Nephron (organoid): ENCODE measurements at regions not wholly inside any gene's neighbourhood (a gene's known extent, or its start where the extent isn't known, plus 50 kb on each side); places are given as distances from the start of the nearest gene placed in this dataset.

Source experiments
- H3K27ac Mint-ChIP-seq, 3 experiments: 2 replicates each; pipeline ENCODE4 v1.8.0; 2020; ENCODE audit warnings: mixed read lengths in 3 of 3, mild to moderate bottlenecking in 2 of 3, moderate library complexity in 1 of 3
- H3K27me3 Mint-ChIP-seq: 2 replicates; pipeline ENCODE4 v1.8.0; 2021; ENCODE audit warnings: low read depth, mild to moderate bottlenecking, moderate library complexity, mixed read lengths
- H3K36me3 Mint-ChIP-seq: 2 replicates; pipeline ENCODE4 v1.8.0; 2020; ENCODE audit warnings: low read depth, mixed read lengths
- H3K4me1 Mint-ChIP-seq: 2 replicates; pipeline ENCODE4 v1.8.0; 2020; ENCODE audit warnings: mixed read lengths
- H3K4me3 Mint-ChIP-seq, 3 experiments: 2 replicates each; pipeline ENCODE4 v1.8.0; 2020; ENCODE audit warnings: mild to moderate bottlenecking in 3 of 3, mixed read lengths in 3 of 3, moderate library complexity in 2 of 3
- H3K9me3 Mint-ChIP-seq: 2 replicates; pipeline ENCODE4 v1.8.0; 2020; ENCODE audit warnings: mixed read lengths
- TF ChIP-seq, protein P1 (sequence below), 3 experiments: fragments of 200-600 bp; sonication (generic); IDR thresholded peaks; one replicate each; pipeline ENCODE4 v1.5.0; 2021; ENCODE audit warnings: antibody characterized with exemption in 3 of 3; ENCODE audit not compliant: unreplicated experiment in 3 of 3

GRCh38 chr7:120097774-120098173, 175.2 kb upstream of the KCND2 start:
- TF ChIP-seq, protein P1, sequence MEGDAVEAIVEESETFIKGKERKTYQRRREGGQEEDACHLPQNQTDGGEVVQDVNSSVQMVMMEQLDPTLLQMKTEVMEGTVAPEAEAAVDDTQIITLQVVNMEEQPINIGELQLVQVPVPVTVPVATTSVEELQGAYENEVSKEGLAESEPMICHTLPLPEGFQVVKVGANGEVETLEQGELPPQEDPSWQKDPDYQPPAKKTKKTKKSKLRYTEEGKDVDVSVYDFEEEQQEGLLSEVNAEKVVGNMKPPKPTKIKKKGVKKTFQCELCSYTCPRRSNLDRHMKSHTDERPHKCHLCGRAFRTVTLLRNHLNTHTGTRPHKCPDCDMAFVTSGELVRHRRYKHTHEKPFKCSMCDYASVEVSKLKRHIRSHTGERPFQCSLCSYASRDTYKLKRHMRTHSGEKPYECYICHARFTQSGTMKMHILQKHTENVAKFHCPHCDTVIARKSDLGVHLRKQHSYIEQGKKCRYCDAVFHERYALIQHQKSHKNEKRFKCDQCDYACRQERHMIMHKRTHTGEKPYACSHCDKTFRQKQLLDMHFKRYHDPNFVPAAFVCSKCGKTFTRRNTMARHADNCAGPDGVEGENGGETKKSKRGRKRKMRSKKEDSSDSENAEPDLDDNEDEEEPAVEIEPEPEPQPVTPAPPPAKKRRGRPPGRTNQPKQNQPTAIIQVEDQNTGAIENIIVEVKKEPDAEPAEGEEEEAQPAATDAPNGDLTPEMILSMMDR (IDR thresholded peaks at IDR 0.05; ENCODE audit: unreplicated experiment in 3 of 3): no peak
- no peak overlapping the region for H3K4me3 Mint-ChIP-seq
- H3K27ac Mint-ChIP-seq: no peak overlapping the region
- no peaks in the 10 kb centered on the region for H3K4me1 Mint-ChIP-seq
- H3K9me3 Mint-ChIP-seq: no peaks in the 10 kb centered on the region
- no peaks in the 10 kb centered on the region for H3K27me3 Mint-ChIP-seq
- no peaks in the 10 kb centered on the region for H3K36me3 Mint-ChIP-seq

DNA sequence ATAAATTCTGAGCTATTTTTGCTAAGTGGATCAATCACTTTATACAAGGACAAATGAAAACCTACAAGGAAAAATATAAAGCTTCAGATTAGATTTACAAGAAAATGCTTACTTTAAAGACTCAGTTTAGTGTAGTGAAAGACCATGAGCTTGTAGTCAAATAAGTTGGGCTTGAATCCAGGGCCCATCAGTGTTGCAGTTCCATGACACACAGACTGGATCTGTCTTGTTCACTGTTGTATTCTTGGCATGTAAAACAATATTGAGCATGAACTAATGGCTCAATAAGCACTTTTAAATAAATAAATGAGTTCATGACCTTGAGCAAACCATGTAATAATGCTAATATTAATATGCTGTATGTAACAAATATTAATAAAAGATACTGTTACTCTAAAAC, 164.6 kb upstream of the KCND2 start:
- Mint-ChIP-seq H3K27me3 (peaks cover 4% of the 10 kb centered on the region), H3K4me3 (no peak overlapping the region), H3K36me3 (no peaks in the 10 kb centered on the region), H3K9me3 (peaks cover 12% of the 10 kb centered on the region), H3K4me1 (no peaks in the 10 kb centered on the region), H3K27ac (no peak overlapping the region)
- TF ChIP-seq, protein P1 (IDR thresholded peaks at IDR 0.05; ENCODE audit: unreplicated experiment in 3 of 3): no peak

DNA sequence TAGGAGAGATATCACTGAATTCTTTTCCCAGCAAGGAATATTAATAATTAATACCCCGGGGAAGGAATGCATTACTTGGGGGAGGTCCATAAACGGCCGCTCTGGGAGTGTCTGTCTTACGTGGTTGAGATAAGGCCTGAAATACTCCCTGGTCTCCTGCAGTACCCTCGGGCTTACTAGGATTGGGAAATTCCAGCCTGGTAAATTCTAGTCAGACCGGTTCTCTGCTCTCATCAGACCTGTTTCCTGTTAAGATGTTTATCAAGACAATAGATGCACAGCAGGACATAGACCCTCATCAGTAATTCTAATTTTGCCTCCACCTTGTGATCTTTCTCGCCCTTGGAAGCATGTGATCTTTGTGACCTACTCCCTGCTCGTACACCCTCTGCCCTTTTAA, 162.8 kb upstream of the KCND2 start:
- H3K36me3 Mint-ChIP-seq: no peaks in the 10 kb centered on the region
- no peaks in the 10 kb centered on the region for H3K4me1 Mint-ChIP-seq
- no peak overlapping the region for H3K27ac Mint-ChIP-seq
- peaks cover 4% of the 10 kb centered on the region for H3K27me3 Mint-ChIP-seq
- H3K4me3 Mint-ChIP-seq: no peak overlapping the region
- TF ChIP-seq, protein P1 (IDR thresholded peaks at IDR 0.05; ENCODE audit: unreplicated experiment in 3 of 3): no peak
- H3K9me3 Mint-ChIP-seq: peaks cover 12% of the 10 kb centered on the region

GRCh38 chr7:120114626-120115025, 158.3 kb upstream of the KCND2 start:
- H3K9me3 Mint-ChIP-seq: peaks cover 22% of the 10 kb centered on the region
- H3K36me3 Mint-ChIP-seq: no peaks in the 10 kb centered on the region
- TF ChIP-seq, protein P1 (IDR thresholded peaks at IDR 0.05; ENCODE audit: unreplicated experiment in 3 of 3): no peak
- H3K27me3 Mint-ChIP-seq: peaks cover 4% of the 10 kb centered on the region
- no peak overlapping the region for H3K4me3 Mint-ChIP-seq
- H3K4me1 Mint-ChIP-seq: no peaks in the 10 kb centered on the region
- no peak overlapping the region for H3K27ac Mint-ChIP-seq

- Mint-ChIP-seq H3K36me3 (no peaks in the 10 kb centered on the region), H3K4me3 (no peak overlapping the region), H3K27ac (no peak overlapping the region), H3K9me3 (peaks cover 4% of the 10 kb centered on the region), H3K27me3 (no peaks in the 10 kb centered on the region), H3K4me1 (no peaks in the 10 kb centered on the region)
- TF ChIP-seq, protein P1 (IDR thresholded peaks at IDR 0.05; ENCODE audit: unreplicated experiment in 3 of 3): no peak
Observed at GRCh38 chr7:120123528-120123927, 149.4 kb upstream of the KCND2 start.

- H3K4me1 Mint-ChIP-seq: no peaks in the 10 kb centered on the region
- peaks cover 20% of the 10 kb centered on the region for H3K9me3 Mint-ChIP-seq
- H3K27ac Mint-ChIP-seq: no peak overlapping the region
- no peak overlapping the region for H3K4me3 Mint-ChIP-seq
- TF ChIP-seq, protein P1 (IDR thresholded peaks at IDR 0.05; ENCODE audit: unreplicated experiment in 3 of 3): no peak
- H3K27me3 Mint-ChIP-seq: no peaks in the 10 kb centered on the region
- H3K36me3 Mint-ChIP-seq: no peaks in the 10 kb centered on the region
Observed at GRCh38 chr7:120131096-120131839, 141.7 kb upstream of the KCND2 start.
